BLaER1 treated with 17β-estradiol and CSF1 and Interleukin-3, amounts not matched to agents 10 nM and 100 nM (cell line): ENCODE measurements at regions not wholly inside any gene's neighbourhood (a gene's known extent, or its start where the extent isn't known, plus 50 kb on each side); places are given as distances from the start of the nearest gene placed in this dataset.

ENCODE experiments used
- H3K27ac ChIP-seq, 11 experiments: shearing (Covaris generic); formaldehyde crosslinking; 2 replicates each; pipeline ENCODE4 v1.8.1; 2022
- H3K27me3 ChIP-seq, 11 experiments: shearing (Covaris generic); formaldehyde crosslinking; 2 replicates each; pipeline ENCODE4 v1.8.1; 2022
- H3K36me3 ChIP-seq, 11 experiments: shearing (Covaris generic); formaldehyde crosslinking; 2 replicates each; pipeline ENCODE4 v1.8.1; 2022
- H3K4me1 ChIP-seq, 10 experiments: shearing (Covaris generic); formaldehyde crosslinking; 2 replicates each; pipeline ENCODE4 v1.8.1; 2022
- H3K4me2 ChIP-seq, 11 experiments: shearing (Covaris generic); formaldehyde crosslinking; 2 replicates each; pipeline ENCODE4 v1.8.1; 2022
- H3K4me3 ChIP-seq, 10 experiments: shearing (Covaris generic); formaldehyde crosslinking; 2 replicates each; pipeline ENCODE4 v1.8.1; 2022
- H3K9ac ChIP-seq, 11 experiments: shearing (Covaris generic); formaldehyde crosslinking; 2 replicates each; pipeline ENCODE4 v1.8.1; 2022
- H3K9me3 ChIP-seq, 11 experiments: shearing (Covaris generic); formaldehyde crosslinking; replicated peaks in 1 of 11; 2 replicates each; pipeline ENCODE4 v1.8.1; 2022
- H4K20me1 ChIP-seq, 11 experiments: shearing (Covaris generic); formaldehyde crosslinking; 2 replicates each; pipeline ENCODE4 v1.8.1; 2022
- Cebpa-rat ChIP-seq, 11 experiments: shearing (Covaris generic); IDR thresholded peaks; 2 replicates each; pipeline ENCODE4 v1.8.1; 2022

DNA sequence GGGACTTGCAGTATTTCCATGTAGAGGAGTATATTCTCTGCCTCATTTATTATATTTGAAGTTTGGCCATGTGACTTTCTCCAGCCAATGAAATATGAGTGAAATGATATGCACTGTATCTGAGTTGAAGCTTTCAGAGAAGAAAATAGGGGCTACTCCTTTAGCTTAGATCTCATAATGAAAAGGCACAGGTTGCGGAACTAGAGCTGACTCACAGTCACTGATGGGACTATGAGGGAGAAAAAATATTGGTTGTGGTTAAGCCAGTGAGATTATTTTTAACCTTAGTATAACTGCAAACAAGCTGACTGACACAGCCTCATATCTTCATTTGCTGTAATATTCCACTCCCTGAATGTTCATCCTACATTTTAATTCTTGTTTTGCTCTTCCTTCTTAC lies 1104.3 kb downstream of the RPA4 start:
- TF ChIP-seq Cebpa-rat (IDR thresholded peaks at IDR 0.05): no peak
- no peak overlapping the region for H3K27ac ChIP-seq
- peaks cover 5 to 44% (median 25%) of the 10 kb centered on the region in 11 experiments; a peak in 19 of 22 replicates for H3K9me3 ChIP-seq
- H3K36me3 ChIP-seq: no peaks in the 10 kb centered on the region
- H3K4me2 ChIP-seq: no peak overlapping the region
- no peaks in the 10 kb centered on the region for H3K4me1 ChIP-seq
- H3K9ac ChIP-seq: no peak overlapping the region
- H3K4me3 ChIP-seq: no peak overlapping the region
- H3K27me3 ChIP-seq: peaks cover 66 to 95% (median 91%) of the 10 kb centered on the region in 11 experiments
- H4K20me1 ChIP-seq: no peaks in the 10 kb centered on the region

DNA sequence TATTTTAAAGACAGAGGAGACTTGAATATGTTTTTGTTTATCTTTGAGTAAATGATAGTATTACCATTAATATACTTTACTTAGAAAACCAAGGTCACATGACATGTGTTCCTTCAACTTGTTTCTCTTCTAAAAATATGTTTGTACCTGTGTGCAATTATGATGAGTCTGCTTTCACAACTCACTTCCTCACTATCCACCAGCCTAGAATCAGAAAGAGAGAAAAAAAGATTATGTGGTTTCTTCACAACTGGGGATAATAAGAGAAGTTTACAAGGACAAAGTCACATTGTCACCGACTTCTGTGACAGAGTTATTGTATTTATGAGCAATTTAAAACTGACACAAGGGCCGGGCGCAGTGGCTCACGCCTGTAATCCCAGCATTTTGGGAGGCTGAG lies 1112.1 kb downstream of the RPA4 start:
- H3K4me2 ChIP-seq: no peak overlapping the region
- no peaks in the 10 kb centered on the region for H3K4me1 ChIP-seq
- H3K9me3 ChIP-seq: peaks cover 4 to 31% (median 17%) of the 10 kb centered on the region in 11 experiments; a peak in 17 of 22 replicates
- no peak for TF ChIP-seq Cebpa-rat (IDR thresholded peaks at IDR 0.05)
- no peak overlapping the region for H3K27ac ChIP-seq
- H3K27me3 ChIP-seq: peaks cover 37 to 86% (median 75%) of the 10 kb centered on the region in 11 experiments
- no peaks in the 10 kb centered on the region for H3K36me3 ChIP-seq
- no peak overlapping the region for H3K9ac ChIP-seq
- no peak overlapping the region for H3K4me3 ChIP-seq
- no peaks in the 10 kb centered on the region; a peak in 1 of 22 replicates for H4K20me1 ChIP-seq

DNA sequence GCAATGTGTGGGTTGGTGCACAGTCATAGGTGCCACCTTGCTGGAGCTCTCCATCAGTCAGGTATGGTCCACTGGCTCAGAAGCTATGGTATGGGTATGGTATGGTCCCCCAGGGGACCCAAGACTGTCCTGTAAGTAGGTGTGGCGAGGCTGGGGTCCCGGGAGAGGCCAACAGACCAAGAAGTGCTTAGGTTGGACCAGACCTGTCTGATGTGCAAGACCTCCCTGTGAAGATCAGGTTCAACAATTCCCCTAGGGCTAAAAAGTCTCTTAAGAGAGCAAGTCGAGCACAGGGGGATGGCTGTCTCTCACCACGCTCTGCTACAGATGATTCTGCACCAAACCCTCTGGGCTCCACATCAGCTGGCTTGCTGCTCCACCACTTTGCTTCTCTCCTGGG lies 1145.0 kb downstream of the RPA4 start:
- Histone ChIP-seq H3K4me2 (no peak overlapping the region), H3K9ac (no peak overlapping the region), H4K20me1 (no peaks in the 10 kb centered on the region), H3K9me3 (peaks cover 18 to 63% (median 31%) of the 10 kb centered on the region in 11 experiments; a peak in 18 of 22 replicates), H3K27ac (no peak overlapping the region), H3K27me3 (peaks cover 58 to 93% (median 84%) of the 10 kb centered on the region in 11 experiments), H3K4me1 (no peaks in the 10 kb centered on the region), H3K4me3 (no peak overlapping the region), H3K36me3 (no peaks in the 10 kb centered on the region)
- no peak for TF ChIP-seq Cebpa-rat (IDR thresholded peaks at IDR 0.05)

DNA sequence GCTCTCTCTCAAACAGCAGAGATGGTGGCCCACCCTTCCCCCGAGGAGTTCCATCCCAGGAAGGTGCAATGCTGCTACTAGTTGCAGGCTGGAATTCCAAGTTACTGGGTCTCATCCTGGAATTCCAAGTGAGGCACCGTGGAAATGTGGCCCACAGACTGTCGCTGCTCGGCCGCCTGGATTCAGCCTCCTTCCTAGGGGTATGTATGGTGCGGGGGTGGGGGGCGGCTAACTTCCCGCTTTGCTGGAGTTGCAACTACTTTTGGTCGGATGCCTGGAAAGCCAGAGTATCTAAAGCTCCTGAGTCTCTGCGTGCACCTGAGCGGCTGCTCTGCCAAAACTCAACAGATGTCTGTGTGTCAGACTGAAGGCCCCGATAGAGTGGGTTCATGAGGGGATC lies 1146.2 kb downstream of the RPA4 start:
- H3K27me3 ChIP-seq: peaks cover 66 to 95% (median 88%) of the 10 kb centered on the region in 11 experiments
- TF ChIP-seq Cebpa-rat (IDR thresholded peaks at IDR 0.05): no peak
- H3K27ac ChIP-seq: no peak overlapping the region
- H3K4me1 ChIP-seq: no peaks in the 10 kb centered on the region
- peaks cover 18 to 52% (median 24%) of the 10 kb centered on the region in 11 experiments; a peak in 18 of 22 replicates for H3K9me3 ChIP-seq
- no peaks in the 10 kb centered on the region for H3K36me3 ChIP-seq
- H3K9ac ChIP-seq: no peak overlapping the region
- no peak overlapping the region for H3K4me3 ChIP-seq
- H3K4me2 ChIP-seq: no peak overlapping the region
- no peaks in the 10 kb centered on the region for H4K20me1 ChIP-seq

DNA sequence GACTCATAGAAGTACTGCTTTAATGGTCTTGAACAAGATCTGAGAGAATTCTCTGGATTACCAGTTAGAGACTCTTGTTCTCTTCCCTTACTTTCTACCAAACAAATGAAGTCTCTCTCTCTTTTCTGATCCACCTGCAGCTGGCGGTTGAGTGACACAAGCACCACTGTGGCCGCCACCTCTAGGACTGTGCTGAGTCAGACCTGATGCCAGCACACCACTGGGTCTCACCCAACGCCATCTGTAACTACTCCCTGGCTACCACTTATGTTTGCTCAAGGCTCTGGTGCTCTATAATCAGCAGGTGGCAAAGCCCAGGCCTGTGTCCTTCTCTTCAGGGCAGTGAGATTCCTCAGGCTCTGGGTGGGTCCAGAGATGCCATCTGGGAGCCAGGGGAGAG lies 1173.5 kb downstream of the RPA4 start:
- TF ChIP-seq Cebpa-rat (IDR thresholded peaks at IDR 0.05): no peak

DNA sequence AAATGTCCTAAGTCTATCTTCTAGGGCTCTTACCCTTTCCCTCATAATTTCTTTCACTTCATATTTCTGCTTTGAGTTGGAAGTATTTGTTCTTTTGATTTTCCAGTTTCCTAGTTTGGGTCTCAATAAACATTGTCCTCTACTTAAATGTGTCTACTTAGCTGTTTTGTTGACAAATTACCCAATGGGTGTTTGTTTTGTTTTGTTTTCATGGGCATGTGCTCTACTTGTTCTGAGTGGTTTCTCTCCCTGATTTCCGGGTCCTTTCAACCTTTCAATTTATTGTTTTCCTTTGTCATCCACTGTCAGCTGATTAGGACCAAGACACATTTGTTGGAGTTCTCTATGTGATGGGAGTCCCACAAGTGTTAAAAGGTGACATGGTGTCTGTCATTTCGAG lies 1181.4 kb downstream of the RPA4 start:
- H3K4me3 ChIP-seq: no peak overlapping the region
- no peak overlapping the region for H3K4me2 ChIP-seq
- H3K4me1 ChIP-seq: no peaks in the 10 kb centered on the region
- H3K9me3 ChIP-seq: no peaks in the 10 kb centered on the region
- H3K27me3 ChIP-seq: peaks cover 65 to 95% (median 92%) of the 10 kb centered on the region in 11 experiments
- no peak for TF ChIP-seq Cebpa-rat (IDR thresholded peaks at IDR 0.05)
- H3K36me3 ChIP-seq: no peaks in the 10 kb centered on the region
- no peaks in the 10 kb centered on the region for H4K20me1 ChIP-seq
- H3K9ac ChIP-seq: no peak overlapping the region
- no peak overlapping the region for H3K27ac ChIP-seq

More for the DNA sequence above, 1173.5 kb downstream of the RPA4 start:
- H3K4me3 ChIP-seq: no peak overlapping the region
- H3K27ac ChIP-seq: no peak overlapping the region
- H3K27me3 ChIP-seq: peaks cover 40 to 87% (median 70%) of the 10 kb centered on the region in 11 experiments
- peaks cover 0 to 34% (median 15%) of the 10 kb centered on the region in 11 experiments; a peak in 16 of 22 replicates for H3K9me3 ChIP-seq
- no peaks in the 10 kb centered on the region for H3K36me3 ChIP-seq
- no peaks in the 10 kb centered on the region for H3K4me1 ChIP-seq
- H3K9ac ChIP-seq: no peak overlapping the region
- no peak overlapping the region for H3K4me2 ChIP-seq
- peaks cover 0 to 5% (median 0%) of the 10 kb centered on the region in 11 experiments; a peak in 1 of 22 replicates for H4K20me1 ChIP-seq

DNA sequence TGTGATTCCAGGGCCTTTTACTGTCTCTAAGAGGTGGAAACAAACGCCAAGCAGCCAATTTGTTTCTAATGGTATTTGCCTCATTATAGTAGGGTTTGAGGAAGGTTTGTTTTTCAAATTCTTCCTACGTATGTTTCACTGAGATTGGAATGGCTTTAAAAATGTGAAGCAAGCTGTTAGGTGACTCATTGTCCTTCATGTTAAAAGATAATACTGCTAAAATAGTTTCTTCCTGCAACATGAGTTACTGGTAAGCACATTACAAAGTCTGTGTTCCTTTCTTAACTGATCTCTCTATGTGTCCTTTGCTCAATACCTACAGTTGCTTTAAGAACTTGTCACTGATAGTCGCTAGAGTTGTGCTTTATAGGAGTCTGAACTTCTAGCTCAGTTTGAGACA lies 1183.9 kb downstream of the RPA4 start:
- no peak overlapping the region for H3K27ac ChIP-seq
- no peak overlapping the region for H3K9ac ChIP-seq
- H3K4me3 ChIP-seq: no peak overlapping the region
- H4K20me1 ChIP-seq: no peaks in the 10 kb centered on the region
- H3K9me3 ChIP-seq: no peaks in the 10 kb centered on the region
- no peak overlapping the region for H3K4me2 ChIP-seq
- no peak for TF ChIP-seq Cebpa-rat (IDR thresholded peaks at IDR 0.05)
- H3K27me3 ChIP-seq: peaks cover 71 to 100% (median 96%) of the 10 kb centered on the region in 11 experiments
- H3K4me1 ChIP-seq: no peaks in the 10 kb centered on the region
- H3K36me3 ChIP-seq: no peaks in the 10 kb centered on the region

DNA sequence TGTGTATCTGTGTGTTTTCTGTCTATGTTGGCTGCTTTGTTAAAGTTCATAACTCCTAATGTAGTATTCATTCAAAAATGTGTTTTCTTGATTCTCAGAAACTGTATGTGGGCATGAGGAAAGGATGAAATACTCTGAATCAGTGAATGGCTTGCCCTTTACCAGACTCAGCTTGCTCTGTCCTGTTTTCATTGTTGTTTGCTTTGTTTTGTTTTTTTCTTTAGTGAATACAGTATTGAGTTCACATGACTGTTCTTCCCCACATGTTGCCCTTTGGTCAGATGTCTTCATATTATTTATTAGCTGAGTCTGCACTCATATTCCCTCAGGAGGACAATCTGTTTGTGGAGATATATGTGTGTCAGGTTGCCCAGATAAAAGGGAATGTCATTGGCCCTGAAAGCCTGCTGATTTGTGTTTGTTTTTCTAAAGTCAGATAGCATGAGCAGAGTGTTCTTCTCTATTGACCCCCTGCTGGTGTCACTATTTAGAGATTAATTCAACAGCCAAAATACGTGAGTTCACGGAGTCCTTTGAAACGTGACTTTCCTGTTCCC lies 1184.4 kb downstream of the RPA4 start:
- Histone ChIP-seq H3K9ac (no peak overlapping the region), H4K20me1 (no peaks in the 10 kb centered on the region), H3K4me3 (no peak overlapping the region), H3K4me1 (no peaks in the 10 kb centered on the region), H3K4me2 (no peak overlapping the region), H3K9me3 (no peaks in the 10 kb centered on the region), H3K27ac (no peak overlapping the region), H3K27me3 (peaks cover 71 to 100% (median 96%) of the 10 kb centered on the region in 11 experiments), H3K36me3 (no peaks in the 10 kb centered on the region)
- TF ChIP-seq Cebpa-rat (IDR thresholded peaks at IDR 0.05): no peak

DNA sequence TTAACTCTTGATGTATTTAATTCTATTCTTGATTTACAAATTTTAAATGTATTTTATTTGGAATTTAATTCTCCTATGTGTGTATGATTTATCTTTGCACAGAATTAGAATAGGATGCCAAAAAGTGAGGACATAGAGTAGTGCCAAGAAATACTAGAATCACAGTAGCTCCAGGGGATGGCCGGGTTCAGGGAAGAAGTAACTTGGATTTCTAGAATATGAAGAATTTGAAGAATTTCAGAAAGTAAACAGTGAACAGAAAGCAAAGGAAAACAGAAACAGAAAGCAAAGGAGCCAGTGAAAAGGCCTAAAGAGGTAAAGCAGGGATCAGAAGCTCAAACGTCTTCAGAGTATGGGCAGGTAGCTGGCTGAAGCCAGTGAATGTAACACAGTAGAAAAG lies 1187.6 kb downstream of the RPA4 start:
- no peaks in the 10 kb centered on the region for H3K9me3 ChIP-seq
- no peak overlapping the region for H3K4me2 ChIP-seq
- H3K36me3 ChIP-seq: no peaks in the 10 kb centered on the region
- H3K27ac ChIP-seq: no peak overlapping the region
- no peaks in the 10 kb centered on the region for H3K4me1 ChIP-seq
- H3K4me3 ChIP-seq: no peak overlapping the region
- H3K9ac ChIP-seq: no peak overlapping the region
- TF ChIP-seq Cebpa-rat (IDR thresholded peaks at IDR 0.05): no peak
- H3K27me3 ChIP-seq: peaks cover 66 to 100% (median 95%) of the 10 kb centered on the region in 11 experiments
- H4K20me1 ChIP-seq: no peaks in the 10 kb centered on the region

DNA sequence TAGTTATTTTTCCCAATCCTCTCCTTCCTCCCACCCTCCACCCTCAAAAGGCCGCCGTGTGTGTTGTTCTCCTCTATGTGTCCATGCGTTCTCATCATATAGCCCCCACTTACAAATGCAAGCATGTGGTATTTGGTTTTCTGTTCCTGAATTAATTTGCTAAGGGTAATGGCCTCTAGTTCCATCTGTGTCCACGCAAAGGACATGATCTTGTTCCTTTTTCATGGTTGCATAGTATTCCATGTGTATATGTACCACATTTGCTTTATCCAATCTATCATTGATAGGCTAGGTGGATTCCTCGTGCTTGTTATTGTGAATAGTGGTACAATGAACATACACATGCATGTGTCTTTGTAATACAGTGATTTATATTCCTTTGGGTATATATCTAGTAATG lies 1193.7 kb downstream of the RPA4 start:
- Histone ChIP-seq H3K27ac (no peak overlapping the region), H3K36me3 (no peaks in the 10 kb centered on the region), H3K4me3 (no peak overlapping the region), H3K9me3 (peaks cover 0 to 15% (median 4%) of the 10 kb centered on the region in 11 experiments; a peak in 6 of 22 replicates), H3K4me2 (no peak overlapping the region), H3K27me3 (peaks cover 58 to 100% (median 94%) of the 10 kb centered on the region in 11 experiments), H3K4me1 (no peaks in the 10 kb centered on the region), H4K20me1 (no peaks in the 10 kb centered on the region), H3K9ac (no peak overlapping the region)
- no peak for TF ChIP-seq Cebpa-rat (IDR thresholded peaks at IDR 0.05)
